Transverse colon (tissue), 4 donors: ENCODE measurements at regions not wholly inside any gene's neighbourhood (a gene's known extent, or its start where the extent isn't known, plus 50 kb on each side); places are given as distances from the start of the nearest gene placed in this dataset.

Experiments used
- CTCF ChIP-seq, 5 experiments: fragments of 200-600 bp in 3 of 5; fragments of 450-650 bp in 2 of 5; sonication (generic) in 3 of 5; IDR thresholded peaks; 1 replicate in 2 of 5; 2 replicates in 3 of 5; pipeline ENCODE4 v1.5.1; 2016 to 2017; ENCODE audit warnings: antibody characterized with exemption in 5 of 5, inconsistent platforms in 3 of 5, mild to moderate bottlenecking in 2 of 5, moderate library complexity in 1 of 5
- POLR2AphosphoS5 ChIP-seq, 3 donors: sonication (generic); formaldehyde crosslinking; IDR thresholded peaks; one replicate each; pipeline ENCODE4 v1.6.1; 2016; ENCODE audit warnings: antibody characterized with exemption in 3 of 3

GRCh38 chr12:5217936-5218335, 174.3 kb downstream of the KCNA5 start:
- TF ChIP-seq CTCF (IDR thresholded peaks at IDR 0.05) (no peak), POLR2AphosphoS5 (IDR thresholded peaks at IDR 0.05) (no peak)
